ENCODE measurements at regions not wholly inside any gene's neighbourhood (a gene's known extent, or its start where the extent isn't known, plus 50 kb on each side); places are given as distances from the start of the nearest gene placed in this dataset.
A peak's percentile ranks its signal among the peaks of the same experiment; 100 is the strongest.
"Not testable (repeated sequence)": the region's sequence is repeated elsewhere in the genome, so short reads cannot be mapped to it uniquely, and the experiment has no call there.

DNA sequence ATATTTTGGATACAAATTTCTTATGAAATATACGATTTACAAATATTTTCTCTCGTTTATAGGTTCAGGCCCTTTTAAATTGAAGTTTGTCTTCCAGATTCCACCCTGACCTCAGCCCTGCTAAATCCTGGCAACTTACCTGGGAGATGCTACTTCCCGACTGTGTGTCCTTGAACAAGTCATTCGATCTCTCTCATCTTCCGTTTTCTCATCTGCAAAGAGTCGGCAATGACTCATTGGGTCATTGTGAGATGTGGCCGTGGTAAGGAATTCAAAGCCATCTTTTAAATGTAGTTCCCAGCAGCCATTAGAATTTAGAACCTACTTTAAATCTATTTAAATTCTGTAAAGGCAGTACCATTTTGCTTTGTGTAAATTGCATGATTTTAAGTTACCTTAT lies 72.5 kb downstream of the LHX2 start:
- DNase-seq (ENCODE audit: extremely low read depth in 1 of 2, low read depth in 1 of 2): no peak

DNA sequence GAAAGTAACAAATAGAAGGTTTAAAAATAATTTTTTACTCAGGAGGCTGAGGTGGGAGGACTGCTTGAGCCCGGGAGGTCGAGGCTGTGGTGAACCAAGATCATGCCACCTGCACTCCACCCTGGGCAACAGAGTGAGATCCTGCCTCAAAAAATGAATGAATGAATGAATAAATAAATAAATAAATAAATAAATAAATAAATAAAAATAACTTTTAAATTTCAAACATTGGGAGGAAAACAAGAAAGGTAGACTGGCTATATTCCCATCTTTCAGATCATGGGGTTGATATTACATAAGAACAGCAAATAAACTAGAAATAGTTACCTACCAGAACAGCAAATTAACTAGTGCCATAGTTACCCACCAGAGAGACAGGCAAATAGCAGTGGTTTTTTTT lies 75.7 kb downstream of the LHX2 start:
- no peak for DNase-seq (ENCODE audit: extremely low read depth in 1 of 2, low read depth in 1 of 2)

DNA sequence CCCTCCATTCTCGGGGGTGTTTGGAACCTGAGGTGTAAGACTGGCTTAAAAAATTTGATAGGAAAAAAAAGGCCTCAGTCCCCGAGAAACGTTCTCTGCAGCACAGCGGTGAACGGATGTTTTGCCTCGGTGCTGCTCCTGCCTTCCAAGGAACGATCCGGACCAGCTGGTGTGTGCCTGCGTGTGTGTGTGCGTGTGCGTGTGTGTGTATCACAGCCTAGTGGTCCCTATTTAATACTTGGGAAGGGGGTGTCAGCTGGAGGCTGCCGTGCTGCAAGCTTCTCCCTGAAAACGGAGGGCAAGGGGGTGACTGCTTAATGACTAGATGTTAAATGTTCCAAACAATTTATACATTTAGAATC lies 76.9 kb downstream of the LHX2 start:
- no peak for DNase-seq (ENCODE audit: extremely low read depth in 1 of 2, low read depth in 1 of 2)

DNA sequence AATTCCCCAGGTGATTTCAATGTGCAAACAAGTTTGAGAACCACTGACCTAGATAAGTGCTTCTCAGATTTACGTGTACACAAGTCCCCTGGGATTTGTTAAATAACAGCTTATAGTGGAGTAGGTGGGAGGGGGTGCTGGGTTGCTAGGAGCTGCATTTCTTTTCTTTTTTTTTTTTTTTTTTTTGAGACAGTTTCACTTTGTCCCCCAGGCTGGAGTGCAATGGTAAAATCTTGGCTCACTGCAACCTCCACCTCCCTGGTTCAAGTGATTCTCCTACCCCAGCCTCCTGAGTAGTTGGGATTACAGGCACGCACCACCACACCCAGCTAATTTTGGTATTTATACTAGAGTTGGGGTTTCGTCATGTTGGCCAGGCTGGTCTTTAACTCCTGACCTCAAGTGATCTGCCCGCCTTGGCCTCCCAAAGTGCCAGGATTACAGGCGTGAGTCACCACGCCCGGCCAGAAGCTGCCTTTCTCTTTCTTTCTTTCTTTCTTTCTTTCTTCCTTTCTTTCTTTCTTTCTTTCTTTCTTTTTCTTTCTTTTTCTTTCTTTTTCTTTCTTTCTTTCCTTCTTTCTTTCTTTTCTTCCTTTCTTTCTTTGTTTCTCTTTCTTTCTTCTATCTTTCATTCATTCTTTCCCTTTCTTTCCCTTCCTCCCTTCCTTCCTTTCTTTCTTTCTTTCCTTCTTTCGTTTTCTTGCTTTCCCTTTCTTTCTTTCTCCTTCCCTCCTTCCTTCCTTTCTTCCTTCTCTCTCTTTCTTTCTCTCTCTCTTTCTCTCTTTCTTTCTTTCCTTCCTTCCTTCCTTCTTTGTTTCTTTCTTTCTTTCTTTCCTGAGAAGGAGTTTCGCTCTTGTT lies 78.3 kb downstream of the LHX2 start:
- DNase-seq (ENCODE audit: extremely low read depth in 1 of 2, low read depth in 1 of 2): not testable (repeated sequence)

DNA sequence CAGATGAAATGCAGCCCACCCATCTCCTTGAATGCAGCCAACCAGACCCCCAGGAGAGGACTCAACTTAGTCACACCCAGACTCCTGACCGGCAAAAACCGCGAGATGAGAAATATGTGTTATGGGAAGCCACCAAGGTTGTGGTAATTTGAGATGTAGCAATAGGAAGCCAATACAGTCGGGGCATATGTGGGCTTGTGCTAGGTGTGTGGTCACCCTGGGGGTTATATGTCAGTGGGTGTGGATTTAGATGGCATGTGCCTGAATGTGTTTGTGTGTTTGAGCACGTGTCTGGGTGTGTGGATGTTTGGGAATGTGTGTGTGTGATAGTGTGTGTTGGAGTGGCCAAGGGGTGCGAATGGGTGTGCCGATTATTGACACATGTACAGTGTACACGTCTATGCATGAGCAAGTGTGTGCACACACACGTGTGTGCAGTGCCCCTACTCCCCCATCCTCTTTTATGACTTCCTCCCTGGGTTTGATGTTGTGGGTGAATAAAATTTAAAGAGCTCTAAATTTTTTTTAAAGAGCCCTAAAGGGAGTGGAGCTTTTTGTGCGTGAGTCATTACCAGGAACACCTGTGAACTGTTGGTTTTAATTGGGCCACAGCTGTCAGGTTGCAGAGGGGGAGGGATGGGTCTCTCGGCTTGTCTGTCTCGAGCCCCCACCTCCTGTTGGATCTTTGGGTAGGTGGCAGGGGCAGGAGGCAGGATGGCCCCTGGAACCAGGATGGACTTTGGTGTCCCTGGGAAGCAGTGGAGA lies 86.8 kb downstream of the LHX2 start:
- DNase-seq (ENCODE audit: extremely low read depth in 1 of 2, low read depth in 1 of 2): no peak

DNA sequence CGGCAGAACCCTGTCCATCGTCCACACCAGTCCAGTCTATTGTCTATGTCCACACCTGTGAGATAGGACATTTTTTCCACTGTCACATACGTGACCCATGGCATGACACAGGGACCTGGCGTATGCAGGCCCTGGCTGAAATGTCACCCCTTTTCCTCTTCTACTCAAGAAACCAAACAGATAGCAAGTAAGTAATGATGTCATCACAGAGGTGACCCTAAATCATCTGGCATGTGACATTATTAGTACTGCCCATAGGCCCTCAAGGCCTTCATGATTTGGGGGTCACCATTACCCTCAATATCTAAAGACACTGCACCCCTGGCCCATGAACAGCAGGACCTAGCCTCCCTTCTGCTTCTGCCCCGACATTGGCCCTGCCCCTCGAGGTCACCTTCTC lies 88.3 kb downstream of the LHX2 start:
- DNase-seq (ENCODE audit: extremely low read depth in 1 of 2, low read depth in 1 of 2): no peak

DNA sequence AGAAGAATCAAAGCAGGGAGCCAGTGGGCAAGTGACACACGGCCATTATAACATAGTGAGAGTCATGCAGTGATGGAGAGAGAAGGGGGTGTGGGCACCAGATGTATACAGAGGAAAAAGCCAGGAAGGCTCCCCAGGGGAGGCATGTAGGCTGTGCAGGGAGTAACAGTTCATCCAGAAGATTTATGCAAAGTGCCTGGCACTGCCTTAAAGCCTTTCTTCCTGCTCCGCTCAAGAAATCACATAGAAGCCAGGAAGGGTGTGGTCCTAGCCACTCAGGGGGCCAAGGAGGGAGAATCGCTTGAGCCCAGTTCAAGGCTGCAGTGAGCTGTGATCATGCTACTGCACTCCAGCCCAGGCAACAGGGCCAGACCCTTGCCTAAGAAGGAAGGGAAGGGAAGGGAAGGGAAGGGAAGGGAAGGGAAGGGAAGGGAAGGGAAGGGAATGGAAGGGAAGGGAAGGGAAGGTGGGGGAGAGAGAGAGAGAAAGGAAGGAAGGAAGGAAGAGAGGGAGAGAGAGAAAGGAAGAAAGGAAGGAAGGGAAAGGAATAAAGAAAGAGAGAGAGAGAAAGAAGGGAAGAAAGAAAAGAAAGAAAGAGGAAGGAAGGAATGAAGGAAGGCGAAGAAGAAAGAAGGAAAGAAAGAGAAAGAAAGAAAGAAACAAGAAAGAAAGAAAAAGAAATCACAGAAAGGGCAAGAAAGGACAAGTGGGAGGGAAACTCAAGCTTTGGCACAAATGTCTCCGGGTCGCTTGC lies 89.8 kb downstream of the LHX2 start:
- no peak for DNase-seq (ENCODE audit: extremely low read depth in 1 of 2, low read depth in 1 of 2)

DNA sequence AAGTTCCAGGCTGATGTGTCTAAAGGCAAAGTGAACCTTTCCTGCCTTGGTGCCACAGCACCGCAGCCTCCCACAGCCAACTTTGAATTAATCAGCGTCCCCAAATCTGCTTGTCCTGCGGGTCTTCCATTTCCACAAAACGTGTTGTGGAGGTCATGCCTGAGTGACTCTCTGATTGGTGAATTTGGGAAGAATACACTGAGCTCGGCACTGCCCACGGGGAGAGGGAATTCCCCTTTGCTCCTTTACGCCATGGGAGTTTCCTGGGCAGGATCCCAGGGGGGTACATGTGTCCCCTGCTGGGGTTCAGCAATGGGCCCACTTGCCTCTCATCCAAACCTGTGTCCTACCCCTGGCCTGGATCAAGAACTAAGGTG lies 90.4 kb downstream of the LHX2 start:
- DNase-seq (ENCODE audit: extremely low read depth in 1 of 2, low read depth in 1 of 2): no peak

DNA sequence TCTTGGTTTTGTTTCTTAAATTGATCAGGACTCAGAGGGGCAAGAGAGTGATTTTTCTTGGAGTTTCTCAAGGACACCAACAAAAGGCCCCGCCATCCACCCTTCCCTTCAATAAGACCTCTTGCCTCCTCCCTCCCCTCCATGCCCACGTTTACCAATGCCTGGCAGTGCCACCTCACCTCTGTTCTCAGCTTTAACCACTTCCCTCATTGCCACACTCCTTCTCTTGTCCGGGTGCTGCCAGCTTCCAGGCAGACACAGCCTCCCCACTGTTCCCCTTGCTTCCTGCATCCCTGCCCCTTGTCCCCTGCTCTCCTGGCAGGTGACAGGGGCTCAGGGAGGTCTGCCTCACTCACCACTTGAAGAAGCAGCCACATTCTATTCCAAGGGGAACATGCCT lies 90.8 kb downstream of the LHX2 start:
- no peak for DNase-seq (ENCODE audit: extremely low read depth in 1 of 2, low read depth in 1 of 2)

DNA sequence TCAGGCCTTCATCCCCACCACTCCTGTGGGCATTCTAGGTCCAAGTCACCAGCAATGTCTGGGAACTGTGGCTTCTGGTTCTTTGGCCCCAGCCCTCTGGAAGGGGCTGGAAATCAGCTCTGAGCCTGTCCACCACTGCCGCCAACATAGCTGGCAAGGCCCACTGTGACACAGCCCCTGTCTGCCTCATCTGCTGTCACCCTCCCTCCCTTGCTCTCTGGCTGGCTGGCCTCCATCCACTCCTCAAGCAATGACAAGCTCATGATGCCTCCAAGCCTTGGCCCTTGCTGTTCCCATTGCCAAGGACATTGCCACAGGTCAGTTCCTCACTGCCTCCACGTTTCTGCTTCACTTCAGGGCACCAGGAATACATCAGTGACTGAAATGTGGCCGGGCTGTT lies 93.7 kb downstream of the LHX2 start:
- no peak for DNase-seq (ENCODE audit: extremely low read depth in 1 of 2, low read depth in 1 of 2)

DNA sequence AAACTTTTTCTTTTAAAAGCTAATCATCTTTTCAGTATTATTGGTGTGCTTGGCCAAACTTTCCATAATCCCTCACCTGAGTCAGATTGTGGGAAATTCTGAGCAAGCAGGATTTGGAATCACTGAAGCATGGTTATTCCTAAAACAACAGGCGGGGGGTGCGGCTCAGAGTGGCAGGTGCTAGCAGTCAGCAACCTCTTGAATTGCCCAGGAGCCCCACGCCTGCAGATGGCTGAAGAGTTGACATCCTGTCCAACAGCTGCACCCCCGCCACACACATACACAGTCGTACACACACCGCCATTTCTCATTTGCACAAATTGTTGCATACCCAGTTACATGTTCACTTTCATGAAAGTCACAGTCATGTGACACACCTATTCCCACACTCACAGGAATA lies 96.6 kb downstream of the LHX2 start:
- DNase-seq (ENCODE audit: extremely low read depth in 1 of 2, low read depth in 1 of 2): no peak

DNA sequence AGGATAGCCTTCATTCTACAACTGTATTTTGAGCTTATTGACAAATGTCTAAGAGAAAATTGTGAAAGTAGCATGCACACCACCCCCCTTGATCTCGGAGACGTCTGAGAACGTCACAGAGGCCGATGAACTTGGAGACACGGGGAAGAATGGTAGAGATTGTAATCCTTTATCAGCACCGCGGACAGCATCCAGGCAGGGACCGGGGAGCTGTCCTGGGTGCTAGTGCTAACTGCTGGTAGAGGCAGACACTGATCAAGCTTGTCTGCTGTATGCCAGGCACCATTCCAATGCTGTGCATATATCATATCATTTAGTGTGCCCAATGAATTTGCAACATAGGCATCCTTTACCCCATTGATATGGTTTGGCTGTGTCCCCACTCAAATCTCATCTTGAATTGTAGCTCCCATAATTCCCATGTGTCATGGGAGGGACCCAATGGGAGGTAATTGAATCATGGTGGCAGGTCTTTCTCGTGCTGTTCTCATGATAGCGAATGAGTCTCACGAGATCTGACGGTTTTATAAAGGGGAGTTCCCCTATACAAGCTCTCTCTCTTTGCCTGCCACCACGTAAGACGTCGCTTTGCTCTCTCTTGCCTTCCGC lies 98.8 kb downstream of the LHX2 start:
- peak in 1 of 2 donors; percentile 5 for DNase-seq (ENCODE audit: extremely low read depth in 1 of 2, low read depth in 1 of 2)

DNA sequence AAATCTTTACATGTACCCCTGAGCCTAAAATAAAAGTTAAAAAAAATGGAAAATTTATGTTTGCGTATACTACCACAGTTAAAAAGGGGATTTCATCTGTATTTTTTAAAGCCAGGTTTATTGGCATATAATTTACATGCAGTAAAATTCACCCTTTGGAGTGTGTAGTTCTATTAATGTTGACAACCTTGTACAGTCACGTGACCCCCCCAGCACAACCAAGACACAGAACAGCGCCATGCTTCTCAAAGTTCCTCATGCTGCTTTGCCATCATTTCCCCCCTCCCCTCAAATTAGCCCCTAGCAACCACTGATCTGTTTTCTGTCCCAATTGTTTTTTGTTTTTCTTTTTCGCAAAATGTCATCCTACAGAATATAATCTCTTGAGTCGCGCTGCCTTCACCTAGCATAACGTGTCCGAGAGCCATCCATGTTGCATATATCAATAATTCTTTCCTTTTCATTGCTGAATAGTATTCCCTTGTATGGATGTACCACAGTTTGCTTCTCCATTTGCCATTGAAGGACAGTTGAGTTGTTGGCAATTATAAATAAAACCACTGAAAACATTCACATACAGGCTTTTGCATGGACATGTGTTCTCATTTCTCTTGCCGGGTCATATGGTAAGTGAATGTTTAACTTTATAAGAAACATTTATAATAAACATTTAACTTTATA lies 105.3 kb downstream of the LHX2 start:
- DNase-seq (ENCODE audit: extremely low read depth in 1 of 2, low read depth in 1 of 2): no peak

DNA sequence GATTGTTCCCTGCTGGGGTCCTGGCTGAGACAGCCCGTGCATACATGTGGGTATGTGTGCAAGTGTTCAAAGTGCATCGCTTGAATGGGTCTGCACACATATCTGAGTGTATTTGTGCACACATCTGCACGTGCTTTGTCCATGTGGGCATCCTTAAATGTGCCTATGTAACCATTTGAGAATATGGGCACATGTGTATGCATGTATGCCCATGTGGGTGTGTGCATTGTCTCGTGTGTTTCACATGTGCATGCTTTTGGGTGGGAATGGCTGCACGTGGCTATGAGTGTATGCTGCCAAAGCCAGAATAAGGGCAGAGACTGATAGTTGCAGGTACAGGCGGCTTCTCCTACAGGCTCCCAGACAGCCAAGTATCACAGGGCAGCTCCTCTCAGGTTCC lies 107.3 kb downstream of the LHX2 start:
- DNase-seq (ENCODE audit: extremely low read depth in 1 of 2, low read depth in 1 of 2): no peak

DNA sequence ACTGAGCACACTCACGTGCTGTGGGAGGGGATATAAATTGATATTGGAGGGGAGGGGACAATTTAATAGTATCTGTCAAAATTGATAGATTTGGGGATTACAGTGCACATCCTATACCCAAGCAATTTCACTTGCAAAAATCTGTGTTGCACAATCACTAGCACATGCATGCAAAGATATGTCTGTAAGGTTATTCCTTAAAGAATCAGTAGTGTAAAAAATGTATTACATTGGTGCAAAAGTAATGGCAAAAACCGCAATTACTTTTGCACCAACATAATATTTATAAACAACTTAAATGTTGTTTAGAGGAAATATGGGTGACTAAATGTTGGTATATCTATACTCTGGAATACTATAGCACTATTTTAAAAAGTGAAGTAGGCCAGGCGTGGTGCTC lies 108.7 kb downstream of the LHX2 start:
- DNase-seq (ENCODE audit: extremely low read depth in 1 of 2, low read depth in 1 of 2): no peak

DNA sequence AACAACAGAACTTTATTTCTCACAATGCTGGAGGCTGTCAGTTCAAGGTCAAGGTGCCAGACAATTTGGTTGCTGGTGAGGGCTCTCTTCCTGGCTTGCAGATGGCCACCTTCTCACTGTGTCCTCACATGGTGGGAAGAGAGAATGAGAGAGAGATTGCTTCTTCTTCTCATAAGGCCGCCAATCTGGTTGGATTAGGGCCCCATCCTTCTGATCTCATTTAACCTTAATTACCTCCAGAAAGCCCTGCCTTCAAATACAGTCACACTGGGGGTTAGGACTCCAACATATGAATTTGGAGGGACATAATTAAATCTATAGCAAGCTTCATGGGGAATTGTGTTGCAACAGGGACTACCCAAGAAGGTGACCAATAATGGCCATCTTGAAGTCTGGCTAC lies 110.2 kb downstream of the LHX2 start:
- no peak for DNase-seq (ENCODE audit: extremely low read depth in 1 of 2, low read depth in 1 of 2)

DNA sequence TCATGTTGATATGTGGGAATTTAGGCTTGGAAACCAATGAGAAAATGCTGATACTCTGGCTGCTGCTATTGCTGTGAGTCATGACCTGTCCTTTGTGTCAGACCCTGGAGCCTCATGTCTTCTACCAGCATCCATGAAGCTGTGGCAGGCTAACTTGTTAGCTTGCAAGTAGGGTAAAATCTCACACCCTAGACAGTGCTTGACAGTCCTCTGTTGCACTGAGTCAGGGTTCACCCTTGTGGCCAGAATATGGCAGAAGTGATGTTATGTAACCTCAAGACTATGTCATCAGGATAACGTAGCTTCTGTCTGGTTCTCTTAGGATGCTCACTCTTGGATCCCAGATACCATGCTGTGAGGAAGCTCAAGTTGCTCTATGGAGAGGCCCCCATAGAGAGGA lies 110.8 kb downstream of the LHX2 start:
- no peak for DNase-seq (ENCODE audit: extremely low read depth in 1 of 2, low read depth in 1 of 2)

DNA sequence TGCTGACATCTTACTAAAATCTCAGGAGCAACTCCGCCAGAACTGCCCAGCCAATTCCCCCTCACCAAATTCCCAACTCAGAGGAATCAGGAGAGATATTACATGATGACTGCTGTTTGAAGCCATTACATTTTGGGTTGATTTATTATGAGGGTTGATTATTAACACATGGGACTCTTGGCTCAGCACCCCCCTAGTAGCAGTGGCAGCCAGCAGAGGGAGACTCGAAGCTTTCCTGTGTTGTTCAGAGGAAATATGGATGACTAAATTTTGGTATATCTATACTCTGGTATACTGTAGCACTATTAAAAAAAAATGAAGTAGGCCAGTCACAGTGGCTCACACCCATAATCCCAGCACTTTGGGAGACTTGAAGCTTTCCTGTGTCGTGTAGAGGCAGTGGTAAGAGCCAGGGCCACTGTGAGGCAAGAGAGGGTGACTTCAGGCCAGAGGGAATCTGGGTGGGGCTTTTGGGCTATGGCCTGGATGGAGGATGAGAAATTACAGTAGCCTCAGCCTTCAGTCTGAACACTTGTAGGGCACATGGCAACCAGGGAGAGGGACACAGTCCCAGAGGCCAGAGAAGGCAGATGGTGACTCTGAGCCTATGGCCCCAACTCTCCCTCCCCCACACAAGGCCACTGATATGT lies 111.4 kb downstream of the LHX2 start:
- no peak for DNase-seq (ENCODE audit: extremely low read depth in 1 of 2, low read depth in 1 of 2)

DNA sequence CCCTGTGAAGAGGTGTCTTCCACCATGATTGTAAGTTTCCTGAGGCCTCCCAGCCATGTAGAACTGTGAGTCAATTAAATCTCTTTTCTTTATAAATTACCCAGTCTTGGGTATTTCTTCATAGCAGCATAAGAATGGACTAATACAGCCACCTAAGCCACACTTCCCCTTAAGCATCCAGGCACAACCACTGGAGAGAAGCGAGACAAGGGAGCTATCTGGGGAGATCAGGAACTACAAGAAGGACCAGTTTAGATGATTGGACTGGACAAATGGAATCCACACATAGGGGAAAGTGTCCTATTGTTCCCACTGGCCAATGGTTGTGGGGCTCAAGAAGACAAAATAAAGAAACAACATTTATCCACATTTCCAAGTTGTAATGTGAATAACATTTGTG lies 112.1 kb downstream of the LHX2 start:
- not testable (repeated sequence) for DNase-seq (ENCODE audit: extremely low read depth in 1 of 2, low read depth in 1 of 2)
